C4-2B (cell line): ENCODE measurements at regions not wholly inside any gene's neighbourhood (a gene's known extent, or its start where the extent isn't known, plus 50 kb on each side); places are given as distances from the start of the nearest gene placed in this dataset.

Experiments
- H3K27ac ChIP-seq: fragments of 450-650 bp; 2 replicates; pipeline ENCODE4 v1.5.1; 2017
- CTCF ChIP-seq: fragments of 450-650 bp; conservative IDR thresholded peaks from 2 replicates; pipeline ENCODE4 v1.5.1; 2017; ENCODE audit warnings: mild to moderate bottlenecking
- ZFX ChIP-seq: fragments of 450-650 bp; IDR thresholded peaks from 2 replicates; pipeline ENCODE4 v1.6.1; 2017

GRCh38 chr4:138450546-138451275, 208.6 kb upstream of the SLC7A11 start:
- TF ChIP-seq CTCF = no peak
- H3K27ac ChIP-seq = no peak overlapping the region; the same call in 1 of the 2 replicates

- H3K27ac ChIP-seq = no peak overlapping the region; the same call in 1 of the 2 replicates
- TF ChIP-seq CTCF (no peak), ZFX (no peak)
Measured at GRCh38 chr4:138449938-138450337, 207.8 kb upstream of the SLC7A11 start.

- H3K27ac ChIP-seq = no peak overlapping the region
Measured at GRCh38 chr4:138448169-138448568, 206.0 kb upstream of the SLC7A11 start.

GRCh38 chr4:138446456-138446855, 204.3 kb upstream of the SLC7A11 start:
- no peak for TF ChIP-seq ZFX
- no peak for TF ChIP-seq CTCF
- H3K27ac ChIP-seq = no peak overlapping the region

More at GRCh38 chr4:138448169-138448568, 206.0 kb upstream of the SLC7A11 start:
- TF ChIP-seq CTCF (no peak), ZFX (no peak)

- TF ChIP-seq CTCF (no peak), ZFX (no peak)
- no peak overlapping the region for H3K27ac ChIP-seq
Measured at GRCh38 chr4:138445098-138445497, 202.9 kb upstream of the SLC7A11 start.

- TF ChIP-seq CTCF (no peak), ZFX (no peak)
- H3K27ac ChIP-seq = no peak overlapping the region
Measured at GRCh38 chr4:138444260-138444659, 202.1 kb upstream of the SLC7A11 start.

- TF ChIP-seq CTCF = no peak
- TF ChIP-seq ZFX = no peak
- no peak overlapping the region for H3K27ac ChIP-seq
Measured at GRCh38 chr4:138439143-138439581, 197.0 kb upstream of the SLC7A11 start.
